Activated CD8-positive, alpha-beta memory T cell treated with anti-CD3 and anti-CD28 coated beads, Interleukin-2, amount 50 U/mL, for 1 hour (primary cell): ENCODE measurements at regions not wholly inside any gene's neighbourhood (a gene's known extent, or its start where the extent isn't known, plus 50 kb on each side); places are given as distances from the start of the nearest gene placed in this dataset.

Experiments used
- DNase-seq: peaks from one replicate; pipeline ENCODE4 v3.0.0-alpha.2; 2020; ENCODE audit errors: extremely low read depth

DNA sequence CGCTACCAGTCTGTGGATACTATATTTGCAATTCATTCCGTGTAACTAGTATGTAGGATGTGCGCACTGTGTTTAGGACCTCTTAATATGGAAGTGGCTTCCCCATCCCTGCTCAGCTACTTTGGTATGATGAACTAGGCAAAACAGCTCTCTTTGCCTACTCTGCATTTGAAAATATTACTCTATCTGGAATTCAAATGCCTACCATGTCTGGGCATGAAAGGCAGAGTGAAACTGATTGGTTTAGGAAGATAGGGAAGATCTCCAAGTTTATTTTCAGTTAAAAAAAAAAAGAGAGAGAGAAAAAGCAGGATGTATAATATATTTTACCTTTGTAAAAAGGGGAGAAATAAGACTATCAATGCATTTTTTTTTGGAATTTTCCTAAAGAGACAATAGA is 74.1 kb upstream of the ELL2 start:
- no peak for DNase-seq

DNA sequence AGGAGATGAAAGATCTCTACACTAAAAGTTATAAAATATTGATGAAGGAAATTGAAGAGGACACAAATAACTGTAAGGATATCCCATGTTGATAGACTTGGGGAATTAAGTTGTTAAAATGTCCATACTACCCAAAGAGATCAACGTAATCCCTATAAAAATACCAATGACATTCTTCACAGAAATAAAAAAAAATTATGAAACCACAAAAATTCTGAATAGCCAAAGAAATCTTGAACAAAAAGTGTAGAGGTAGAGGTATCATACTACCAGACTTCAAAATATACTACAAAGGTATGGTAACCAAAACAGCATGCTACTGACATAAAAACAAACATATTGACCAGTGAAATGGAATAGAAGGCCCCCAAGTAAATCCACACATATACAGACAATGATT is 71.5 kb upstream of the ELL2 start:
- no peak for DNase-seq

DNA sequence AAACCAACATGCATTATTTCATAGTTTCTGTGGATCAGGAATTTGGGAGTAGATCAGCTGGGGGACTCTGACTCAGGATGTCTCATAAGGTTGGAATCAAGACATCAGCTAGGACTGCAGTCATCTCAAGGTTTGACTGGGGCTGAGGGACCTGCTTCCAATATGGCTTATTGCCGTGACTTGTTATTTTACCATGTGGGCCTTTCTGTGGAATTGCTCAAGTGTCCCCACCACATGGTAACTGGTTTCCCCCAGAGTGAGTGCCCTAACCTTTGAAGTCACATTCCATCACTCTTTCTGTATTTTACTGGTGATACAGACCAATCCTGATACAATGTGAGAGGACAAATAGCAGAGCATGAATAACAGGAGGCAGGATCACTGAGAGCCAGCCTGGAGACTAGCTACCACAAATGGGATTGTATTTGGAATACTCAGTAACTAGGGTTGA is 70.2 kb upstream of the ELL2 start:
- no peak for DNase-seq

DNA sequence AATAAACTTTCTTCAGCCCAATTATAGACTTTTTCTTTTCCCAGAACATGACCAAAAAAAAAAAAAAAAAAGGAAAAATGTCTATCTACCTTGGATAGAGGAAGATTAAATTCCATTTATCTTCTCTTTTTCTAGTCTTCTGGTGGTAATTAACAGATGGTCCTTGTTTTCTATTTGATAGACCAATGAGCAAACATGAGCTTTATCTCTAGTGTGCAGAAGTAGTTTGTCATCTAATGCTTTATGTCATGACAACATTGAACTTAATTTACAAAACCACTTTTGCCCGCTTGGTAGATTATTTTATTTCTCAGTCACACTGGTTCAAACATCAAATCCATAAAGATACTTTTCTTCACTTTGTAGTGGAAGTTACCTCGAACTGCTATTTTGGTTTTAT is 69.5 kb upstream of the ELL2 start:
- no peak for DNase-seq

GRCh38 chr5:96026406-96027041 is 64.9 kb upstream of the ELL2 start:
- no peak for DNase-seq

DNA sequence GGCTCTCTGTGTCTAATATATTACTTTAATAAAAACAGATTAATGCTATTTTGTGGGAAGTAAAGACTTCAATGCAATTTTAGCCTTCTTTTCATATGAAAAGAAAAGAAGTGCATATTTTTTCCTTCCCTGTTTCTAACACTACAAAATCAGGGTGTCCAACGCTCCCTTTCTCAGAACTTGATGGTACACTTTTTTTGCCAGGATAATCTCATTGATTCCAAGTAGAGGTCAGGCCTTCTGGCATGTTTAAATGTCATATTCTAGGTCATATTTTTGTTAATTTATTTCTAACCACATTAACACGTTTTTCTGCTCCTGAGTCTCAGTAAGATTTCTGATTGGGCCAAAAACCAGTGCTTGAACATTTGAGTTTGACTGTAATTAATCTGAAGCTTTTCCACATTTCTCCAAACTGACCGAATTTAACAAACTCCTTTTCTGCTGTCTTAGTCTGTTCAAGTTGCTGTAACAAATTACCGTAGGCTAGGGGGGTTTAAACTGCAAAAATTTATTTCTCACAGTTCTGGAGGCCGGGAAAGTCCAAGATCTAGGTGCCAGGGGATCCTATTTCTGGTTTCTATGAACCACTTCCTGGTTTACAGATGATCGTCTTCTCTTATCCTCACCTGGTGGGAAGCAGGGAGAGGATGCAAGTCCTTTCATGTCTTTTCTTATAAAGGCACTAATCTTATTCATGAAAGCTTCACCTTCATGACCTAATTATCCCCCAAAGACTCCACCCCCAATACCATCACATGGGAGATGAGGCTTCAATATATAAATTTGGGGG is 63.2 kb upstream of the ELL2 start:
- DNase-seq, result no peak

GRCh38 chr5:96023518-96023917 is 61.9 kb upstream of the ELL2 start:
- no peak for DNase-seq

- DNase-seq, result no peak
These were observed 61.3 kb upstream of the ELL2 start for GRCh38 chr5:96022971-96023370.

DNA sequence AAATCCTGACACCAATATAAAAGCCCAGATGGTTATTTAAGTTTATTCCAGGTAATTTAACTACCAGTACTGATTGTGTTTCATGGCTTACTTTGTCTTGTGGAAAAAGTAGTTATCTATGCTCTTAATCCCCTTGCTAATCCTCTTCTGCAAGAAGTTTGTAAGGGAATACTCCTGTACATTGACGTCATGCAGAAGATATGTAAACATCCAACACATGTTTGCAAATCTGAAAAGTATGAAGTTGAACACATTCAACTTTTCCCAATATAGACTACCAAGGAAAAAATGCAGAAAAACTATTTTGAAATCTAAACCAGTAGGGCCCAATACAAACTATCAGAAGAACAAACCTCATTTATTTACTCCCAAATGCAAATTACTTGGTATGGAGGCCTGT is 56.3 kb upstream of the ELL2 start:
- no peak for DNase-seq

- DNase-seq, result no peak
These were observed 54.6 kb upstream of the ELL2 start for GRCh38 chr5:96016216-96016615.

DNA sequence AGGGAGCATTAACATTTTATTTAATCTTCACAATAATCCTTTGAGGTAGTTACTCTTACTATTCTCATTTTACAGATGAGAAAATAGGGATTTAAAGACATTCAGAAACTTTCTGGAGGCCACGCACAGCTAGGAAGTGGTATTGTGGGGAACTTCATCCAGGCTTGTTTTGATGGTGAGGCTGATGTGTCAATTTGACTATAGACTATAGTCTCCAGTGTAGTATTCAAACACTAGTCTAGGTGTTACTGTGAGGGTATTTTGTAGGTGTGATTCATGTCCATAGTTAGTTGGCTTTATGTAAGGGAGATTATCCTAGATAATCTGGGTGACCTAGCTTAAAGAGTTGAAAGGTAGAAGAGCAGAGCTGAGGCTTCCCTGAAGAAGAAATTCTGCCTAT is 54.1 kb upstream of the ELL2 start:
- no peak for DNase-seq

DNA sequence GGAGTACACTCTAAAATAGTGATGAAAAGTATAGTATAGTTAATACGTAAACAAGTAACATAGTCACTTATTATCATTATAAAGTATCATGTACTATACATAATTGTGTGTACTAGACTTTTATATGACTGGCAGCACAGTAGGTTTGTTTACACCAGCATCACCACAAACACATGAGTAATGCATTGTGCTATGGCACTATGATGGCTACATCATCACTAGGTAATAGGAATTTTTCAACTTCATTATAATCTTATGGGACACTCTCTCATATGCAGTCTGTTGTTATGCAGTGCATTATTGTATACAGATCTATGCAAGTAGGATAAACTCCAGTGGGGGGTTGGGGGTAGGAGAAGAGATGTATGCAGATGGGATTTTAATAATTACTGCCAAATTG is 52.7 kb upstream of the ELL2 start:
- DNase-seq, result no peak

- DNase-seq, result no peak
These were observed 51.6 kb upstream of the ELL2 start for GRCh38 chr5:96013254-96013653.

- DNase-seq, result no peak
These were observed 50.7 kb upstream of the ELL2 start for GRCh38 chr5:96012399-96012798.
